ENCODE measurements at regions not wholly inside any gene's neighbourhood (a gene's known extent, or its start where the extent isn't known, plus 50 kb on each side); places are given as distances from the start of the nearest gene placed in this dataset.

GRCh38 chr2:44836174-44836573, 105.3 kb upstream of the SIX3 start:
- no peaks in the 10 kb centered on the region for H3K4me1 ChIP-seq (ENCODE audit: control insufficient read depth in 1 of 2, insufficient read depth in 1 of 2, low read depth in 1 of 2, low read length in 1 of 2)
- TF ChIP-seq CTCF (IDR thresholded peaks at IDR 0.05), result no peak
- peaks cover 15% of the 10 kb centered on the region for H3K27me3 ChIP-seq
- no peaks in the 10 kb centered on the region for H3K36me3 ChIP-seq
- no peak overlapping the region for H3K4me3 ChIP-seq (ENCODE audit: low read depth in 1 of 2, low read length in 1 of 2)
- no peaks in the 10 kb centered on the region for H3K9me3 ChIP-seq
- no peak overlapping the region for H3K27ac ChIP-seq

- no peak for TF ChIP-seq CTCF (IDR thresholded peaks at IDR 0.05)
- Histone ChIP-seq H3K9me3 (no peaks in the 10 kb centered on the region), H3K36me3 (no peaks in the 10 kb centered on the region), H3K27ac (no peak overlapping the region), H3K4me1 (ENCODE audit: control insufficient read depth in 1 of 2, insufficient read depth in 1 of 2, low read depth in 1 of 2, low read length in 1 of 2) (no peaks in the 10 kb centered on the region), H3K27me3 (peaks cover 17% of the 10 kb centered on the region), H3K4me3 (ENCODE audit: low read depth in 1 of 2, low read length in 1 of 2) (no peak overlapping the region)
Measured at GRCh38 chr2:44836916-44837315, 104.6 kb upstream of the SIX3 start.

GRCh38 chr2:44838116-44838790, 103.2 kb upstream of the SIX3 start:
- Histone ChIP-seq H3K36me3 (no peaks in the 10 kb centered on the region), H3K27me3 (peaks cover 22% of the 10 kb centered on the region), H3K9me3 (no peaks in the 10 kb centered on the region), H3K4me1 (ENCODE audit: control insufficient read depth in 1 of 2, insufficient read depth in 1 of 2, low read depth in 1 of 2, low read length in 1 of 2) (no peaks in the 10 kb centered on the region), H3K4me3 (ENCODE audit: low read depth in 1 of 2, low read length in 1 of 2) (no peak overlapping the region), H3K27ac (no peak overlapping the region)
- TF ChIP-seq CTCF (IDR thresholded peaks at IDR 0.05), result no peak

- H3K36me3 ChIP-seq, result no peaks in the 10 kb centered on the region
- H3K4me1 ChIP-seq (ENCODE audit: control insufficient read depth in 1 of 2, insufficient read depth in 1 of 2, low read depth in 1 of 2, low read length in 1 of 2), result no peaks in the 10 kb centered on the region
- TF ChIP-seq CTCF (IDR thresholded peaks at IDR 0.05), result no peak
- H3K27me3 ChIP-seq, result peaks cover 22% of the 10 kb centered on the region
- H3K9me3 ChIP-seq, result no peaks in the 10 kb centered on the region
- H3K27ac ChIP-seq, result no peak overlapping the region
- no peak overlapping the region for H3K4me3 ChIP-seq (ENCODE audit: low read depth in 1 of 2, low read length in 1 of 2)
Measured at GRCh38 chr2:44839370-44839769, 102.1 kb upstream of the SIX3 start.

GRCh38 chr2:44839771-44840502, 101.6 kb upstream of the SIX3 start:
- Histone ChIP-seq H3K4me3 (ENCODE audit: low read depth in 1 of 2, low read length in 1 of 2) (no peak overlapping the region), H3K36me3 (no peaks in the 10 kb centered on the region), H3K4me1 (ENCODE audit: control insufficient read depth in 1 of 2, insufficient read depth in 1 of 2, low read depth in 1 of 2, low read length in 1 of 2) (no peaks in the 10 kb centered on the region), H3K27me3 (peaks cover 22% of the 10 kb centered on the region), H3K9me3 (no peaks in the 10 kb centered on the region), H3K27ac (no peak overlapping the region)
- no peak for TF ChIP-seq CTCF (IDR thresholded peaks at IDR 0.05)

Measured in neutrophil (primary cell).